A549 (cell line): ENCODE measurements at regions not wholly inside any gene's neighbourhood (a gene's known extent, or its start where the extent isn't known, plus 50 kb on each side); places are given as distances from the start of the nearest gene placed in this dataset.

Experiments
- ATAC-seq, 2 experiments: fragments of 200-7000 bp in 1 of 2; fragments of >200 bp in 1 of 2; cut with Nextera tagmentation in 1 of 2; cut with Tn5 transposase in 1 of 2; 3 replicates each; pipeline versions ENCODE4 v1.8.0 to v1.9.1; 2018 to 2020; ENCODE audit warnings: mild to moderate bottlenecking in 1 of 2, moderate library complexity in 1 of 2
- CTCF ChIA-PET: fragments of 300-600 bp; sonication (Branson Sonifier 250); formaldehyde crosslinking; extraction: SDS; loops from one replicate; lab custom pipeline; 2021; ENCODE audit warnings: antibody characterized with exemption, inconsistent platforms; lab: Yijun Ruan, JAX
- POLR2A ChIA-PET: fragments of 350-600 bp; formaldehyde crosslinking; extraction: SDS; loops from one replicate; lab custom pipeline; 2021; ENCODE audit warnings: antibody characterized with exemption, inconsistent platforms; lab: Yijun Ruan, JAX
- DNase-seq, 2 experiments: peaks; one replicate each; pipeline versions ENCODE4 v3.0.0 to v3.0.0-alpha.2; 2011 to 2016; ENCODE audit warnings: low read depth in 1 of 2, low spot score in 1 of 2
- FAIRE-seq: peaks from 2 replicates; lab custom pipeline; 2011; peaks lifted over from hg19 to GRCh38; lab: Jason Lieb, UNC
- H3K27ac ChIP-seq, 2 experiments: fragments of >200 bp; sonication (Bioruptor Twin); formaldehyde crosslinking; 3 replicates each; pipeline ENCODE4 v1.5.1; 2016 to 2017
- H3K4me1 ChIP-seq: fragments of >200 bp; sonication (Bioruptor Twin); formaldehyde crosslinking; 3 replicates; pipeline ENCODE4 v1.6.1; 2016
- H3K4me2 ChIP-seq: fragments of >200 bp; sonication (Bioruptor Twin); formaldehyde crosslinking; 3 replicates; pipeline ENCODE4 v1.6.1; 2016
- H3K4me3 ChIP-seq: fragments of >200 bp; sonication (Bioruptor Twin); formaldehyde crosslinking; 3 replicates; pipeline ENCODE4 v1.5.1; 2016
- H3K9me3 ChIP-seq: fragments of >200 bp; sonication (Bioruptor Twin); formaldehyde crosslinking; 3 replicates; pipeline ENCODE4 v1.6.1; 2016
- BHLHE40 ChIP-seq: IDR thresholded peaks from 2 replicates; pipeline ENCODE4 v1.6.1; 2012; ENCODE audit warnings: low read depth, low read length, inconsistent platforms
- CBX2 ChIP-seq: fragments of 200-600 bp; sonication (generic); IDR thresholded peaks from 2 replicates; pipeline ENCODE4 v1.6.1; 2016; ENCODE audit warnings: low read depth, mild to moderate bottlenecking, borderline replicate concordance
- CBX8 ChIP-seq: fragments of 200-600 bp; sonication (generic); IDR thresholded peaks from 2 replicates; pipeline ENCODE4 v1.6.1; 2016
- CHD4 ChIP-seq: fragments of 200-600 bp; sonication (generic); IDR thresholded peaks from 2 replicates; pipeline ENCODE4 v1.6.1; 2016; ENCODE audit warnings: antibody characterized with exemption, mild to moderate bottlenecking, borderline replicate concordance
- CTCF ChIP-seq: fragments of >200 bp; sonication (Bioruptor Twin); formaldehyde crosslinking; IDR thresholded peaks from 3 replicates; pipeline ENCODE4 v1.5.1; 2016
- EHF ChIP-seq: fragments of 250-450 bp; sonication (Bioruptor Pico); IDR thresholded peaks from 2 replicates; pipeline ENCODE4 v1.5.0; 2020; ENCODE audit warnings: mild to moderate bottlenecking
- EHMT2 ChIP-seq: fragments of 200-600 bp; sonication (generic); IDR thresholded peaks from 2 replicates; pipeline ENCODE4 v1.6.1; 2016; ENCODE audit warnings: antibody characterized with exemption, low read depth, mild to moderate bottlenecking, moderate library complexity
- ESRRA ChIP-seq: fragments of 150-350 bp; IDR thresholded peaks from 2 replicates; pipeline ENCODE4 v1.6.1; 2014; ENCODE audit warnings: mild to moderate bottlenecking, low read length, borderline replicate concordance
- FOSB ChIP-seq: fragments of 250-450 bp; sonication (Bioruptor Pico); IDR thresholded peaks from 2 replicates; pipeline ENCODE4 v1.5.0; 2020; ENCODE audit warnings: mild to moderate bottlenecking, moderate library complexity
- FOSL2 ChIP-seq, 2 experiments: fragments of 450-650 bp in 1 of 2; fragments of >200 bp in 1 of 2; sonication (Bioruptor Twin) in 1 of 2; formaldehyde crosslinking; IDR thresholded peaks; 2 replicates each; pipeline versions ENCODE4 v1.5.0 to v1.6.1; 2016 to 2020; ENCODE audit warnings: mild to moderate bottlenecking in 1 of 2, moderate library complexity in 1 of 2
- HES2 ChIP-seq: fragments of >200 bp; sonication (Bioruptor Twin); formaldehyde crosslinking; IDR thresholded peaks from 2 replicates; pipeline ENCODE4 v1.6.1; 2016
- HOXA7 ChIP-seq: fragments of 250-450 bp; sonication (Bioruptor Pico); IDR thresholded peaks from 2 replicates; pipeline ENCODE4 v1.5.0; 2020; ENCODE audit warnings: mild to moderate bottlenecking, moderate library complexity
- JUN ChIP-seq, 2 experiments: fragments of >200 bp; sonication (Bioruptor Twin); formaldehyde crosslinking; IDR thresholded peaks; 2 replicates in 1 of 2; 3 replicates in 1 of 2; pipeline ENCODE4 v1.6.1; 2016 to 2017
- JUNB ChIP-seq: fragments of >200 bp; sonication (Bioruptor Twin); formaldehyde crosslinking; IDR thresholded peaks from 2 replicates; pipeline ENCODE4 v1.6.1; 2016
- KDM5A ChIP-seq: fragments of 200-600 bp; sonication (generic); IDR thresholded peaks from 2 replicates; pipeline ENCODE4 v1.6.1; 2016; ENCODE audit warnings: antibody characterized with exemption, mild to moderate bottlenecking
- MYC ChIP-seq: IDR thresholded peaks from 2 replicates; pipeline ENCODE4 v1.6.1; 2012; ENCODE audit warnings: mild to moderate bottlenecking, inconsistent platforms, low read length, improper control_type of control experiment, borderline replicate concordance
- NFE2L2 ChIP-seq: fragments of 150-350 bp; conservative IDR thresholded peaks from 2 replicates; pipeline ENCODE4 v1.6.1; 2014; ENCODE audit warnings: low read length
- NPAS2 ChIP-seq: fragments of 250-450 bp; sonication (Bioruptor Pico); IDR thresholded peaks from 2 replicates; pipeline ENCODE4 v1.8.0; 2022; ENCODE audit warnings: mild to moderate bottlenecking, moderate library complexity, borderline replicate concordance
- NR3C1 ChIP-seq: fragments of >200 bp; sonication (Bioruptor Twin); formaldehyde crosslinking; IDR thresholded peaks from 3 replicates; pipeline ENCODE4 v1.6.1; 2017
- POLR2A ChIP-seq: IDR thresholded peaks from 2 replicates; pipeline ENCODE4 v1.6.1; 2012; ENCODE audit warnings: mild to moderate bottlenecking, low read length
- POLR2AphosphoS2 ChIP-seq: conservative IDR thresholded peaks from 2 replicates; pipeline ENCODE4 v1.6.1; 2012; ENCODE audit warnings: low read length, improper control_type of control experiment, inconsistent platforms
- RAD21 ChIP-seq, 2 experiments: fragments of >200 bp in 1 of 2; sonication (Bioruptor Twin) in 1 of 2; formaldehyde crosslinking in 1 of 2; IDR thresholded peaks in 1 of 2; conservative IDR thresholded peaks in 1 of 2; 2 replicates in 1 of 2; 3 replicates in 1 of 2; pipeline ENCODE4 v1.6.1; 2012 to 2018; ENCODE audit warnings: inconsistent platforms in 1 of 2
- RARB ChIP-seq: fragments of 250-450 bp; sonication (Bioruptor Pico); IDR thresholded peaks from 2 replicates; pipeline ENCODE4 v1.8.0; 2021; ENCODE audit warnings: mild to moderate bottlenecking, moderate library complexity
- RCOR1 ChIP-seq: fragments of 150-350 bp; IDR thresholded peaks from 2 replicates; pipeline ENCODE4 v1.6.1; 2014; ENCODE audit warnings: antibody characterized with exemption, low read length, low read depth
- RFX5 ChIP-seq: fragments of 450-650 bp; IDR thresholded peaks from 2 replicates; pipeline ENCODE4 v1.7.1; 2014; ENCODE audit warnings: antibody characterized with exemption, mild to moderate bottlenecking, moderate library complexity
- SMC3 ChIP-seq: fragments of >200 bp; sonication (Bioruptor Twin); formaldehyde crosslinking; IDR thresholded peaks from 3 replicates; pipeline ENCODE4 v1.6.1; 2018; ENCODE audit warnings: inconsistent platforms
- TFCP2L1 ChIP-seq: fragments of 250-450 bp; sonication (Bioruptor Pico); IDR thresholded peaks from 2 replicates; pipeline ENCODE4 v1.5.0; 2021; ENCODE audit warnings: mild to moderate bottlenecking
- ZC3H11A ChIP-seq: fragments of 450-650 bp; IDR thresholded peaks from 2 replicates; pipeline ENCODE4 v1.6.1; 2014; ENCODE audit warnings: antibody characterized with exemption, mild to moderate bottlenecking
- ZNF302 ChIP-seq: fragments of 250-450 bp; sonication (Bioruptor Pico); IDR thresholded peaks from 2 replicates; pipeline ENCODE4 v1.9.0; 2021; ENCODE audit warnings: inconsistent platforms, mild to moderate bottlenecking, moderate library complexity
- ZSCAN20 ChIP-seq: fragments of 250-450 bp; sonication (Bioruptor Pico); IDR thresholded peaks from 2 replicates; pipeline ENCODE4 v1.8.0; 2022; ENCODE audit warnings: mild to moderate bottlenecking, moderate library complexity
- WGBS: methylation state at CpG from one replicate; pipeline ENCODE4 v1.1.6; 2017; ENCODE audit errors: missing lambda C conversion rate; 5-methylcytosine and 5-hydroxymethylcytosine counted together
- TF ChIP-seq, protein P1 (sequence below): IDR thresholded peaks from 2 replicates; pipeline ENCODE4 v1.6.1; 2012
- TF ChIP-seq, protein P2 (sequence below): fragments of 450-650 bp; IDR thresholded peaks from 2 replicates; pipeline ENCODE4 v1.6.1; 2014; ENCODE audit warnings: antibody characterized with exemption

DNA sequence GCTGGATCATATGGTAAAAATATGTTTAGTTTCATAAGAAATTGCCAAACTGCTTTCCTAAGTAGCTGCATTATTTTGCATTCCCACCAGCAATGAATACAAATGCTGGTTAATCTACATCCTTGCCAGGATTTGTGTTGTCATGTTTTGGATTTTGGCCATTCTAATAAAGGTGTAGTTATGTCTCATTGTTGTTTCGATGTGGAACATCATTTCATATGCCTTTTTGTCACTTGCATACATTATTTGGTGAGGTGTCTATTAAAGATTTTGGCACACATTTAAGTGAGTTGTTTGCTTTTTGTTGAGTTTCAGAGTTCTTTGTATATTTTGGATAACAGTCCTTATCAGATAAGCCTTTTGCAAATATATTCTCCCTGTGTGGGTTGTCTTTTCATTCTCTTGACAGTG lies 299.2 kb upstream of the TFPI start:
- CTCF ChIA-PET = interaction anchor here (1.3 to 2.5 kb wide), 2 partner anchors 11 to 353 kb away, joined by 4 to 7 read pairs; no protein-coding TSS in a partner anchor
- 30% methylated on average over 1 of the region's 1 CpG for WGBS
- ATAC-seq = no peak
- H3K4me3 ChIP-seq = no peak overlapping the region
- TF ChIP-seq RAD21 (conservative IDR thresholded peaks at IDR 0.05 in 1 of 2, IDR thresholded peaks at IDR 0.05 in 1 of 2) = no peak
- no peak for TF ChIP-seq BHLHE40
- no peak for TF ChIP-seq CBX8
- no peak for TF ChIP-seq JUN (IDR thresholded peaks at IDR 0.05)
- TF ChIP-seq HES2 = no peak
- TF ChIP-seq JUNB = no peak
- TF ChIP-seq TFCP2L1 = no peak
- no peak for TF ChIP-seq FOSL2 (IDR thresholded peaks at IDR 0.05)
- TF ChIP-seq FOSL2 (CRISPR knock-in tag; IDR thresholded peaks at IDR 0.05) = no peak
- no peak for TF ChIP-seq EHMT2
- no peak for TF ChIP-seq NPAS2 (CRISPR knock-in tag)
- TF ChIP-seq FOSB (CRISPR knock-in tag) = no peak
- TF ChIP-seq CTCF = no peak
- TF ChIP-seq RCOR1 = no peak
- no peak for TF ChIP-seq KDM5A
- no peak for TF ChIP-seq POLR2A
- no peak for TF ChIP-seq POLR2AphosphoS2
- TF ChIP-seq, protein P1, sequence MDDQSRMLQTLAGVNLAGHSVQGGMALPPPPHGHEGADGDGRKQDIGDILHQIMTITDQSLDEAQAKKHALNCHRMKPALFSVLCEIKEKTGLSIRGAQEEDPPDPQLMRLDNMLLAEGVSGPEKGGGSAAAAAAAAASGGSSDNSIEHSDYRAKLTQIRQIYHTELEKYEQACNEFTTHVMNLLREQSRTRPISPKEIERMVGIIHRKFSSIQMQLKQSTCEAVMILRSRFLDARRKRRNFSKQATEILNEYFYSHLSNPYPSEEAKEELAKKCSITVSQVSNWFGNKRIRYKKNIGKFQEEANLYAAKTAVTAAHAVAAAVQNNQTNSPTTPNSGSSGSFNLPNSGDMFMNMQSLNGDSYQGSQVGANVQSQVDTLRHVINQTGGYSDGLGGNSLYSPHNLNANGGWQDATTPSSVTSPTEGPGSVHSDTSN = no peak
- no peak for TF ChIP-seq HOXA7 (CRISPR knock-in tag)
- TF ChIP-seq ESRRA = no peak
- TF ChIP-seq ZSCAN20 (CRISPR knock-in tag) = no peak
- TF ChIP-seq, all 56 proteins: peak for 0
- no peak for DNase-seq
- H3K27ac ChIP-seq = no peak overlapping the region
- POLR2A ChIA-PET = no interaction called here
- no peak overlapping the region for H3K4me2 ChIP-seq
- no peaks in the 10 kb centered on the region for H3K9me3 ChIP-seq
- FAIRE-seq = no peak
- H3K4me1 ChIP-seq = no peaks in the 10 kb centered on the region

DNA sequence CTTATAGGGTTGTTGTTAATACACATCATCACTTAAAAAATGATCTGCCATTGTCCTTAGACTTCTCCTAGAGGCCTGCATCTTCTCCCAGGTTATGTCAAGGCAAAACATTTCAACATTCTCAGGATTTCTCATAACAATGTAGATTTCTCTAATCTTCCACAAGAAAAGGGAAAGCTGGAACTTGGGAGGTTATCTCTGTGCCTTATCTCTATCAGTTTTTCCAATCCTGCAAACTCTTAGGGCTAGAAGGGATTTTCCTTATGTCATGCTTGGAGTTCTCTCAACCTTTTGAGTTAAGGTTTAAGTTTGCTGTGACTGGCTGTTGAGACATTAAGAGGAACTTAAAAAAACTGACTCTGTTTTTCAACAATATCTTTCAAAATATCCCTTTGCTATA lies 300.6 kb upstream of the TFPI start:
- Histone ChIP-seq H3K27ac (no peak overlapping the region), H3K9me3 (no peaks in the 10 kb centered on the region), H3K4me3 (no peak overlapping the region), H3K4me2 (no peak overlapping the region), H3K4me1 (no peaks in the 10 kb centered on the region)
- TF ChIP-seq NR3C1 (no peak), ZC3H11A (no peak), MYC (no peak), CHD4 (no peak), CBX2 (no peak), CBX8 (no peak), TFCP2L1 (no peak), RARB (CRISPR knock-in tag) (no peak), ZNF302 (CRISPR knock-in tag) (no peak), SMC3 (no peak), HES2 (no peak), EHF (CRISPR knock-in tag) (no peak), RFX5 (no peak), JUN (IDR thresholded peaks at IDR 0.05) (no peak), NFE2L2 (no peak), FOSB (CRISPR knock-in tag) (no peak)
- TF ChIP-seq, protein P2, sequence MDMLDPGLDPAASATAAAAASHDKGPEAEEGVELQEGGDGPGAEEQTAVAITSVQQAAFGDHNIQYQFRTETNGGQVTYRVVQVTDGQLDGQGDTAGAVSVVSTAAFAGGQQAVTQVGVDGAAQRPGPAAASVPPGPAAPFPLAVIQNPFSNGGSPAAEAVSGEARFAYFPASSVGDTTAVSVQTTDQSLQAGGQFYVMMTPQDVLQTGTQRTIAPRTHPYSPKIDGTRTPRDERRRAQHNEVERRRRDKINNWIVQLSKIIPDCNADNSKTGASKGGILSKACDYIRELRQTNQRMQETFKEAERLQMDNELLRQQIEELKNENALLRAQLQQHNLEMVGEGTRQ = no peak
- TF ChIP-seq, protein P1 = no peak
- FAIRE-seq = no peak
- no peak for DNase-seq
- POLR2A ChIA-PET = no interaction called here
- ATAC-seq = no peak
- CTCF ChIA-PET = interaction anchor here (1.6 to 2.5 kb wide), 2 partner anchors 12 to 355 kb away, joined by 4 to 7 read pairs; no protein-coding TSS in a partner anchor
